ENCODE measurements at regions not wholly inside any gene's neighbourhood (a gene's known extent, or its start where the extent isn't known, plus 50 kb on each side); places are given as distances from the start of the nearest gene placed in this dataset.

- H3K27ac ChIP-seq (ENCODE audit: poor library complexity, severe bottlenecking), result no peak overlapping the region
- H3K4me3 ChIP-seq (ENCODE audit: severe bottlenecking), result no peak overlapping the region
- TF ChIP-seq, protein P1, sequence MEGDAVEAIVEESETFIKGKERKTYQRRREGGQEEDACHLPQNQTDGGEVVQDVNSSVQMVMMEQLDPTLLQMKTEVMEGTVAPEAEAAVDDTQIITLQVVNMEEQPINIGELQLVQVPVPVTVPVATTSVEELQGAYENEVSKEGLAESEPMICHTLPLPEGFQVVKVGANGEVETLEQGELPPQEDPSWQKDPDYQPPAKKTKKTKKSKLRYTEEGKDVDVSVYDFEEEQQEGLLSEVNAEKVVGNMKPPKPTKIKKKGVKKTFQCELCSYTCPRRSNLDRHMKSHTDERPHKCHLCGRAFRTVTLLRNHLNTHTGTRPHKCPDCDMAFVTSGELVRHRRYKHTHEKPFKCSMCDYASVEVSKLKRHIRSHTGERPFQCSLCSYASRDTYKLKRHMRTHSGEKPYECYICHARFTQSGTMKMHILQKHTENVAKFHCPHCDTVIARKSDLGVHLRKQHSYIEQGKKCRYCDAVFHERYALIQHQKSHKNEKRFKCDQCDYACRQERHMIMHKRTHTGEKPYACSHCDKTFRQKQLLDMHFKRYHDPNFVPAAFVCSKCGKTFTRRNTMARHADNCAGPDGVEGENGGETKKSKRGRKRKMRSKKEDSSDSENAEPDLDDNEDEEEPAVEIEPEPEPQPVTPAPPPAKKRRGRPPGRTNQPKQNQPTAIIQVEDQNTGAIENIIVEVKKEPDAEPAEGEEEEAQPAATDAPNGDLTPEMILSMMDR (IDR thresholded peaks at IDR 0.05; ENCODE audit: poor library complexity, severe bottlenecking), result no peak
- H3K36me3 ChIP-seq (ENCODE audit: low read depth), result no peaks in the 10 kb centered on the region
- ATAC-seq (ENCODE audit: low read depth) (no peak), DNase-seq (ENCODE audit: low spot score) (no peak)
- no peaks in the 10 kb centered on the region for H3K27me3 ChIP-seq (ENCODE audit: insufficient read depth, poor library complexity, severe bottlenecking)
- H3K4me1 ChIP-seq (ENCODE audit: insufficient read depth, poor library complexity, severe bottlenecking), result no peaks in the 10 kb centered on the region
- no peaks in the 10 kb centered on the region for H3K9me3 ChIP-seq (ENCODE audit: severe bottlenecking)
Measured at GRCh38 chr2:82667491-82667890, 1791.6 kb downstream of the SUCLG1 start.

- Histone ChIP-seq H3K4me3 (ENCODE audit: severe bottlenecking) (no peak overlapping the region), H3K27ac (ENCODE audit: poor library complexity, severe bottlenecking) (no peak overlapping the region), H3K4me1 (ENCODE audit: insufficient read depth, poor library complexity, severe bottlenecking) (no peaks in the 10 kb centered on the region), H3K27me3 (ENCODE audit: insufficient read depth, poor library complexity, severe bottlenecking) (no peaks in the 10 kb centered on the region), H3K9me3 (ENCODE audit: severe bottlenecking) (no peaks in the 10 kb centered on the region), H3K36me3 (ENCODE audit: low read depth) (no peaks in the 10 kb centered on the region)
- TF ChIP-seq, protein P1 (IDR thresholded peaks at IDR 0.05; ENCODE audit: poor library complexity, severe bottlenecking), result no peak
- DNase-seq (ENCODE audit: low spot score) (no peak), ATAC-seq (ENCODE audit: low read depth) (no peak)
Measured at GRCh38 chr2:82665691-82666090, 1793.4 kb downstream of the SUCLG1 start.

DNA sequence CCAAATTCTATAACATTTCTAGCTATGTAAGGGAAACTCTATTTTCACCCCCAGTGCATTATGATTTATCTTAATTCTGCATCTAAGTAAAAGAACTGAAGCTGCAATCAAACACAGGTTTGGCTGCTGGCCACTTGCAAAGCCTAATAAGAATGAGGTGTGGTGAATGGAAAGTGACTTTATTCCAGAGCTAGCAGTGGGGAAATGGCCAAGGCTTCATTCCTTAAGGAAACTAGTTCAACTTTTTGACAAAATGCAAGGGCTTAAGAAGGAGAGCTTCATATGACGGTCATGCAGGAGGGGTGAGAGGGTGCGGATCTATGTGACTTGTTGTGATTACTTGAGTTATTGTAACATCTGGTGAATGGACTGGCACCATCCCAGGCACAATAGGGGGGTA lies 1802.0 kb downstream of the SUCLG1 start:
- TF ChIP-seq, protein P1 (IDR thresholded peaks at IDR 0.05; ENCODE audit: poor library complexity, severe bottlenecking), result no peak
- H3K4me3 ChIP-seq (ENCODE audit: severe bottlenecking), result no peak overlapping the region
- no peaks in the 10 kb centered on the region for H3K9me3 ChIP-seq (ENCODE audit: severe bottlenecking)
- no peak for DNase-seq (ENCODE audit: low spot score)
- no peaks in the 10 kb centered on the region for H3K27me3 ChIP-seq (ENCODE audit: insufficient read depth, poor library complexity, severe bottlenecking)
- no peaks in the 10 kb centered on the region for H3K4me1 ChIP-seq (ENCODE audit: insufficient read depth, poor library complexity, severe bottlenecking)
- no peaks in the 10 kb centered on the region for H3K36me3 ChIP-seq (ENCODE audit: low read depth)
- no peak overlapping the region for H3K27ac ChIP-seq (ENCODE audit: poor library complexity, severe bottlenecking)
- no peak for ATAC-seq (ENCODE audit: low read depth)

- TF ChIP-seq, protein P1 (IDR thresholded peaks at IDR 0.05; ENCODE audit: poor library complexity, severe bottlenecking), result no peak
Measured at GRCh38 chr2:82656420-82656819, 1802.7 kb downstream of the SUCLG1 start.

DNA sequence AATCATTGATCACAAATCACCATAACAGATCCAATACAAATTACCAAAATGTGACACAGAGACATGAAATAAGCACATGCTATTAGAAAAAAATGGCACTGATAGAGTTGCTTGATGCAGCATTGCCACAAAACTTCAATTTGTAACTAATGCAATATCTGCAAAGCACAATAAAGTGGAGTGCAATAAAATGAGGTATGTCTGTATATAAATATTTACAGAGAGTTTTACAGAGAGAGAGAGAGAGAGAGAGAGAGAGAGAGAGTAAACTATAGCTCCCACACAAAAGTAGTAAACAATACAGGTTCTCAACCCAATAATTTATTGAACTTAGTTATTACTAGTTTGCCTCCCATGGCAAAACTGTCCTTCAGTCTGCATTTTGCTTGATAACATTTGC lies 1807.0 kb downstream of the SUCLG1 start:
- Histone ChIP-seq H3K27me3 (ENCODE audit: insufficient read depth, poor library complexity, severe bottlenecking) (no peaks in the 10 kb centered on the region), H3K36me3 (ENCODE audit: low read depth) (no peaks in the 10 kb centered on the region), H3K4me1 (ENCODE audit: insufficient read depth, poor library complexity, severe bottlenecking) (no peaks in the 10 kb centered on the region), H3K4me3 (ENCODE audit: severe bottlenecking) (no peak overlapping the region), H3K27ac (ENCODE audit: poor library complexity, severe bottlenecking) (no peak overlapping the region), H3K9me3 (ENCODE audit: severe bottlenecking) (no peaks in the 10 kb centered on the region)
- ATAC-seq (ENCODE audit: low read depth), result no peak
- no peak for DNase-seq (ENCODE audit: low spot score)
- TF ChIP-seq, protein P1 (IDR thresholded peaks at IDR 0.05; ENCODE audit: poor library complexity, severe bottlenecking), result no peak

More at GRCh38 chr2:82656420-82656819, 1802.7 kb downstream of the SUCLG1 start:
- ATAC-seq (ENCODE audit: low read depth), result no peak
- Histone ChIP-seq H3K27me3 (ENCODE audit: insufficient read depth, poor library complexity, severe bottlenecking) (no peaks in the 10 kb centered on the region), H3K4me3 (ENCODE audit: severe bottlenecking) (no peak overlapping the region), H3K9me3 (ENCODE audit: severe bottlenecking) (no peaks in the 10 kb centered on the region), H3K36me3 (ENCODE audit: low read depth) (no peaks in the 10 kb centered on the region), H3K27ac (ENCODE audit: poor library complexity, severe bottlenecking) (no peak overlapping the region), H3K4me1 (ENCODE audit: insufficient read depth, poor library complexity, severe bottlenecking) (no peaks in the 10 kb centered on the region)
- DNase-seq (ENCODE audit: low spot score), result no peak

Data from RWPE2 (cell line).